GM23338 (cell line): ENCODE measurements at regions not wholly inside any gene's neighbourhood (a gene's known extent, or its start where the extent isn't known, plus 50 kb on each side); places are given as distances from the start of the nearest gene placed in this dataset.

Source experiments
- ATAC-seq: fragments of 200-7000 bp; cut with Tn5 transposase; 3 replicates; pipeline ENCODE4 v1.9.1; 2020
- DNase-seq: peaks from one replicate; pipeline ENCODE4 v3.0.0-alpha.2; 2015; ENCODE audit warnings: low spot score
- H2AFZ ChIP-seq: fragments of 200-600 bp; sonication (generic); 2 replicates; pipeline ENCODE4 v1.8.0; 2016; ENCODE audit warnings: antibody characterized with exemption, mild to moderate bottlenecking, moderate library complexity
- H3F3A ChIP-seq: fragments of 200-600 bp; sonication (generic); replicated peaks from 2 replicates; pipeline ENCODE4 v1.8.0; 2017; ENCODE audit warnings: antibody characterized with exemption, mixed run types, low read depth
- H3K27ac ChIP-seq: fragments of 200-600 bp; sonication (generic); 2 replicates; pipeline ENCODE4 v1.6.1; 2016; ENCODE audit warnings: low read depth
- H3K27me3 ChIP-seq: fragments of 200-600 bp; sonication (generic); 2 replicates; pipeline ENCODE4 v1.8.0; 2016; ENCODE audit warnings: mild to moderate bottlenecking, mixed run types, moderate library complexity; ENCODE audit not compliant: insufficient read depth
- H3K36me3 ChIP-seq: fragments of 200-600 bp; sonication (generic); 2 replicates; pipeline ENCODE4 v1.8.0; 2016; ENCODE audit warnings: mild to moderate bottlenecking; ENCODE audit not compliant: insufficient read depth
- H3K4me1 ChIP-seq: fragments of 200-600 bp; sonication (generic); 2 replicates; pipeline ENCODE4 v1.8.0; 2016; ENCODE audit warnings: mild to moderate bottlenecking, moderate library complexity; ENCODE audit not compliant: insufficient read depth
- H3K4me2 ChIP-seq: fragments of 200-600 bp; sonication (generic); 2 replicates; pipeline ENCODE4 v1.7.1; 2017; ENCODE audit warnings: mixed run types
- H3K4me3 ChIP-seq: fragments of 200-600 bp; sonication (generic); 2 replicates; pipeline ENCODE4 v1.6.1; 2016; ENCODE audit warnings: mixed run types
- H3K79me2 ChIP-seq: fragments of 200-600 bp; sonication (generic); replicated peaks from 2 replicates; pipeline ENCODE4 v1.8.0; 2017; ENCODE audit warnings: mild to moderate bottlenecking; ENCODE audit not compliant: insufficient read depth
- H3K9me2 ChIP-seq: fragments of 200-600 bp; sonication (generic); 2 replicates; pipeline ENCODE4 v1.8.0; 2017; ENCODE audit not compliant: insufficient read depth
- H4K20me1 ChIP-seq: fragments of 200-600 bp; sonication (generic); replicated peaks from 2 replicates; pipeline ENCODE4 v1.8.0; 2017; ENCODE audit warnings: mild to moderate bottlenecking; ENCODE audit not compliant: insufficient read depth
- H3K27ac Mint-ChIP-seq: 2 replicates; pipeline ENCODE4 v1.8.0; 2020; ENCODE audit warnings: inconsistent platforms, mild to moderate bottlenecking, moderate library complexity, mixed read lengths
- H3K27me3 Mint-ChIP-seq: 3 replicates; pipeline ENCODE4 v1.8.0; 2022; ENCODE audit warnings: low read depth, mild to moderate bottlenecking, moderate library complexity, mixed read lengths, inconsistent platforms; ENCODE audit not compliant: insufficient read depth, poor library complexity
- H3K36me3 Mint-ChIP-seq: 3 replicates; pipeline ENCODE4 v1.8.0; 2021; ENCODE audit warnings: low read depth, mild to moderate bottlenecking, inconsistent platforms, moderate library complexity, mixed read lengths
- H3K4me1 Mint-ChIP-seq: 3 replicates; pipeline ENCODE4 v1.8.0; 2020; ENCODE audit warnings: mild to moderate bottlenecking, inconsistent platforms, mixed read lengths
- H3K4me3 Mint-ChIP-seq: 3 replicates; pipeline ENCODE4 v1.8.0; 2021; ENCODE audit warnings: moderate library complexity, mild to moderate bottlenecking, inconsistent platforms, mixed read lengths
- H3K9me3 Mint-ChIP-seq: 3 replicates; pipeline ENCODE4 v1.8.0; 2020; ENCODE audit warnings: moderate library complexity, mild to moderate bottlenecking, inconsistent platforms, mixed read lengths
- CREB1 ChIP-seq: fragments of 250-450 bp; sonication (Bioruptor Pico); IDR thresholded peaks from 2 replicates; pipeline ENCODE4 v1.5.0; 2020; ENCODE audit warnings: low read depth, mild to moderate bottlenecking, moderate library complexity
- CTCF ChIP-seq, 2 experiments: fragments of 200-600 bp in 1 of 2; sonication (generic) in 1 of 2; conservative IDR thresholded peaks; 2 replicates each; pipeline versions ENCODE4 v1.5.1 to v1.6.1; 2016 to 2017; ENCODE audit warnings: antibody characterized with exemption in 2 of 2, low read depth in 2 of 2, mild to moderate bottlenecking in 2 of 2, moderate library complexity in 1 of 2
- EZH2 ChIP-seq: fragments of 200-600 bp; sonication (generic); IDR thresholded peaks from one replicate; pipeline ENCODE4 v1.8.0; 2017; ENCODE audit warnings: antibody characterized with exemption, mild to moderate bottlenecking, low read depth; ENCODE audit not compliant: unreplicated experiment
- NANOG ChIP-seq: IDR thresholded peaks from 2 replicates; pipeline ENCODE4 v1.6.1; 2016; ENCODE audit warnings: antibody characterized with exemption, borderline replicate concordance
- POLR2AphosphoS5 ChIP-seq: IDR thresholded peaks from 2 replicates; pipeline ENCODE4 v1.6.1; 2016; ENCODE audit warnings: antibody characterized with exemption, low read depth
- REST ChIP-seq: IDR thresholded peaks from one replicate; pipeline ENCODE4 v1.6.1; 2018; ENCODE audit warnings: antibody characterized with exemption; ENCODE audit not compliant: unreplicated experiment
- STAT1 ChIP-seq: IDR thresholded peaks from one replicate; pipeline ENCODE4 v1.6.1; 2016; ENCODE audit warnings: antibody characterized with exemption; ENCODE audit not compliant: unreplicated experiment
- ZNF114 ChIP-seq: fragments of 250-450 bp; sonication (Bioruptor Pico); IDR thresholded peaks from 2 replicates; pipeline ENCODE4 v1.5.0; 2020; ENCODE audit warnings: mild to moderate bottlenecking, moderate library complexity
- ZNF331 ChIP-seq: fragments of 250-450 bp; sonication (Bioruptor Pico); IDR thresholded peaks from 2 replicates; pipeline ENCODE4 v1.5.0; 2020; ENCODE audit warnings: low read depth, mild to moderate bottlenecking, moderate library complexity
- ZNF462 ChIP-seq: fragments of 250-450 bp; sonication (Bioruptor Pico); IDR thresholded peaks from 2 replicates; pipeline ENCODE4 v1.5.0; 2020; ENCODE audit warnings: mild to moderate bottlenecking, moderate library complexity

GRCh38 chr5:60274747-60275146, 381.2 kb upstream of the PDE4D start (continued):
- TF ChIP-seq CTCF (conservative IDR thresholded peaks at IDR 0.05; ENCODE audit: low read depth in 2 of 2) = no peak

- H3K36me3 Mint-ChIP-seq = no peaks in the 10 kb centered on the region
- 0 out of 2 replicates have a peak, but pooled peaks cover 3% of the 10 kb centered on the region for H3K4me1 ChIP-seq
- H3K9me3 Mint-ChIP-seq = no peaks in the 10 kb centered on the region
- no peaks in the 10 kb centered on the region for H3K9me2 ChIP-seq
- ATAC-seq (no peak), DNase-seq (no peak)
- H3F3A ChIP-seq = no peaks in the 10 kb centered on the region
- H3K4me3 Mint-ChIP-seq = no peak overlapping the region
- H4K20me1 ChIP-seq = no peaks in the 10 kb centered on the region
- no peak overlapping the region for H3K4me3 ChIP-seq
- peaks cover 5% of the 10 kb centered on the region; the same call in 2 of the 3 replicates for H3K4me1 Mint-ChIP-seq
- no peaks in the 10 kb centered on the region for H3K36me3 ChIP-seq
- no peak overlapping the region for H3K4me2 ChIP-seq
- no peak overlapping the region for H3K27ac ChIP-seq
- H3K27me3 Mint-ChIP-seq = no peaks in the 10 kb centered on the region
- H3K27me3 ChIP-seq = no peaks in the 10 kb centered on the region
- H3K27ac Mint-ChIP-seq = 0 out of 2 replicates have a peak overlapping the region, but pooled peaks have one; percentile 3
- no peaks in the 10 kb centered on the region for H3K79me2 ChIP-seq
- H2AFZ ChIP-seq = no peak overlapping the region
- TF ChIP-seq STAT1 = no peak
- TF ChIP-seq EZH2 = no peak
- TF ChIP-seq NANOG = no peak
- no peak for TF ChIP-seq CTCF (conservative IDR thresholded peaks at IDR 0.05; ENCODE audit: low read depth in 2 of 2)
- no peak for TF ChIP-seq ZNF114 (CRISPR knock-in tag)
- no peak for TF ChIP-seq REST
- no peak for TF ChIP-seq ZNF462 (CRISPR knock-in tag)
- no peak for TF ChIP-seq ZNF331 (CRISPR knock-in tag)
- TF ChIP-seq POLR2AphosphoS5 = no peak
- TF ChIP-seq CREB1 (CRISPR knock-in tag) = no peak
These were observed 378.0 kb upstream of the PDE4D start for GRCh38 chr5:60271517-60271916.
